ENCODE measurements at regions not wholly inside any gene's neighbourhood (a gene's known extent, or its start where the extent isn't known, plus 50 kb on each side); places are given as distances from the start of the nearest gene placed in this dataset.
A peak's percentile ranks its signal among the peaks of the same experiment; 100 is the strongest.

DNA sequence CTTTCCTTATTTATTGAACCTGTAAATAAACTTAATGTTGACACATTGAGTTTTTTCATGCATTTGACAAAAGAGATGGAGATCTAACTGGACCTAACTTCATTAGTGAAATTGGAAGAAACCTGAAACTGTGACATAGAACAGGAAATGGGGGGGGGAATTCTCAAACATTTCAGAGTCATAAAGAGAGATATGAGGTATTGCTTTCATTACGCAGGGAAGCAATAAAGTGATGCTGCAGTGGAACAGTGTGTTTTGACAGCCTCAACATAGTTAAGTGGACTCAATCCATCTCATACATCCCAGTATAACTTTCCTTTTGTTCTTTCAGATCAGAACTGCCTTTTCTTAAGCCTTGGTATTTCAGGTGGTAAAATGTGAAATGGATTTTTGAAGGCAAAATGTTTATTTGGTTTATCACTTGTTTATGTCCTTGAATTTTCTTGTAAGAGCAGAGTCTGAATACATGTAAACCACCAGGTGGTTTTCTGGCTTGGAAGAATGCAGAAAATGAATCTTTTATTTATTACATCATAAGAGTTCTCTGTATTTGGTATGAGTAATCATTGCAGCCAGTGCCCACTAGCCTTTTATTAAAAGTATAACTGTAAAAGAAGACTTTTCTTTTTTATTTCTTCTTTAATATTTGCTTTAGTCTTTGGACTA is 132.5 kb downstream of the ZNF326 start:
- DNase-seq (no peak), ATAC-seq (replicated peaks in 1 of 2) (peak in 1 of 2 donors; percentile 53)
- Mint-ChIP-seq H3K27ac (no peak overlapping the region), H3K27me3 (ENCODE audit: low read depth) (peaks cover 22% of the 10 kb centered on the region), H3K4me3 (no peak overlapping the region), H3K36me3 (ENCODE audit: insufficient read depth in 2 of 2) (no peaks in the 10 kb centered on the region), H3K4me1 (ENCODE audit: low read depth) (peaks cover 5% of the 10 kb centered on the region), H3K9me3 (no peaks in the 10 kb centered on the region)

DNA sequence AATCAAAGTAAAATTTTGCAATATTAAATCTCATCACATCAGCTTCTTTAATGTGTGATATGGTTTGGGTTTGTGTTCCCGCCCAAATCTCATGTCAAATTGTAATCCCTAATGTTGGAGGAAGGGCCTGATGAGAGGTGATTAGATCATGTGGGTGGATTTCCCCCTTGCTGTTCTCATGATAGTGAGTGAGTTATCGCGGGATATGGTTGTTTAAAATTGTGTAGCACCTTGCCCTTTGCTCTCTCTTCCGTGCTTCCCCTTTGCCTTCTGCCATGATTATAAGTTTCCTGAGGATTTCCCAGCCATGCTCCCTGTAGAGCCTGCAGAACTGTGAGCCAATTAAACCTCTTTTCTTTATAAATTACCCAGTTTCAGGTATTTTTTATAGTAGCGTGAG is 131.9 kb downstream of the ZNF326 start:
- Mint-ChIP-seq H3K36me3 (ENCODE audit: insufficient read depth in 2 of 2) (no peaks in the 10 kb centered on the region), H3K4me1 (ENCODE audit: low read depth) (peaks cover 5% of the 10 kb centered on the region), H3K4me3 (no peak overlapping the region), H3K27ac (no peak overlapping the region), H3K9me3 (no peaks in the 10 kb centered on the region), H3K27me3 (ENCODE audit: low read depth) (peaks cover 22% of the 10 kb centered on the region)
- DNase-seq = no peak
- ATAC-seq (replicated peaks in 1 of 2) = no peak

DNA sequence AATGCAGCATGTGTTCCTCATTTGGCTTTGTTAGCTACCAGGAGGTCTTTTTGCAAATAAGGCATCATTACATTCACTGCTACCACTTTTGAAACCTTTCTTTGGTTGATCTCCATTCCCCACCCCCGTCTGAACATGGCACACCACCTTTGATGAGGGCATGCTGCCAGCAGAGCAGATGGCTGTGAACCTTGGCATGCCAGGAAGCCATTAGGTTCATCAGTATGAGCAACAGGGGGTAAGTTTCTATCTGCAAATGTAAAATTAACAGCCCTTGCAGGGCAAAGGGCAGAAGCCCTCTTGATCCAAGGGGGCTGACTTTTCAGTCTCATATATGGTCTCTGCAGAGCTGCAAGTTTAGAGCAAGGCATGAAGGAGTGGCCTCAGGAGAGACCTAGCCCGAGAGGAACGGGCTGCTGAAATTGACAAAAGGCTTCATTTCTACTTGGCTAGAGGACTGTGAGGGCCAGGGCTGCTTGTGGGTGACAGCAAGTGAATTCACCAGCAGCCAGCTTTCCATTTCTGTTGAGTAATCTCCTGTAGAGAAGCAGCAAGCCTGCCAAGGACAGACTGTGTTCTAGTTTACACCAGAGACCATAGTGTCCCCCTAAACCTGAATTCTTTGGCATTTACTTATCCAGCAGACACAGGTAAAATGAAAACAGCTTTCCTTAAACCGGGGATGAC is 127.9 kb downstream of the ZNF326 start:
- Mint-ChIP-seq H3K4me3 (no peak overlapping the region), H3K27ac (no peak overlapping the region), H3K9me3 (peaks cover 0 to 2% of the 10 kb centered on the region in 2 donors), H3K27me3 (ENCODE audit: low read depth) (peaks cover 15% of the 10 kb centered on the region), H3K4me1 (ENCODE audit: low read depth) (peaks cover 5% of the 10 kb centered on the region), H3K36me3 (ENCODE audit: insufficient read depth in 2 of 2) (no peaks in the 10 kb centered on the region)
- ATAC-seq (replicated peaks in 1 of 2) (no peak), DNase-seq (no peak)

DNA sequence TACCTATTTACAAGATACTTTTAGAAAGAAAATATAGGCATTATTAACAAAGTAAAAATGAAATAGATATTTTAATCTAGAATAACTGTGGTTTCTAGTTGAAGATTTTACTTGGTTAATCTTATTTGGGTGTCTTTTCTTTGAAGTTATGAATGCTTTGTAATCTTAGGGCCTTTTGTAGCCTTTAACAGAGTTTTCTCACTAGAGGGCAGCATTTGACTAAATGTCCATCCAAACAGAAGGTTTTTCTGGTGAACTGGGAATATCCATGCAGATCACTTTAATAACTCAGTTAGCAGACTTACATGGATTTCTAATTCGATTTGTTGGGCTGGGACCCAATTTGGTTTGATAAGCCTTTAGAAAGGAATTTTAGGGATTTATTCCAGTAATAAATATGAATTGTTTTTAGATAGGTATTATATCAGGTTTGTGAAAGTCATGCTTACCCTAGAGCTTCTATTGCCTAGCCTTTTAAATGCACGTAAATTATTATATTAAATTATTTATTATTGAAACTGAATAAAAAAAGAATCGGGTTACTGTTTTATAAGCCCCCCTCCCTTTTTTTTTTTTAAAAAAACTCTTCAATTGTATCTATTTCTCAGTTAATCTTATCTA is 119.7 kb downstream of the ZNF326 start:
- H3K27ac Mint-ChIP-seq = no peak overlapping the region
- DNase-seq (no peak), ATAC-seq (replicated peaks in 1 of 2) (no peak)
- no peaks in the 10 kb centered on the region for H3K4me1 Mint-ChIP-seq (ENCODE audit: low read depth)
- no peak overlapping the region for H3K4me3 Mint-ChIP-seq
- H3K27me3 Mint-ChIP-seq (ENCODE audit: low read depth) = peaks cover 20% of the 10 kb centered on the region
- H3K36me3 Mint-ChIP-seq (ENCODE audit: insufficient read depth in 2 of 2) = no peaks in the 10 kb centered on the region
- H3K9me3 Mint-ChIP-seq = no peaks in the 10 kb centered on the region

DNA sequence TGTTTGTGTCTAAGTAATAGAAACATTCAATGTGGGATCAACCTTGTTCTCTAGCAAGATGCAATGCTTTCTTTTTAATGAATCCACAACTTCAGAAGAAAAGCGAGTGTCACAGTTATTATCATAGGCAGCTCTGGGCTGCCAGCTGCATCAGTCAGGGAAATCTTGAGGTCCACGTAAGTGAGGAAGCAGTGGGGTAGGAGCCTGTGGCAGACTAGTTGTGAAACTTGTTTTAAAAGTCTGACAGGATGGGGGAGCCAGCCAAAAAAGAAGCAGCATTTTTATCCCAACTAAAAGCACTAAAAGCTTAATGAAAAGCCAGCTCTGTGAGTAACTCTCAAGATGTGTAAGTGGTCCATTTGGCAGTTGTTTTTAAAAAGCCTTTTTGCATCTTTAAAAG is 113.1 kb downstream of the ZNF326 start:
- Mint-ChIP-seq H3K4me3 (no peak overlapping the region), H3K36me3 (ENCODE audit: insufficient read depth in 2 of 2) (no peaks in the 10 kb centered on the region), H3K4me1 (ENCODE audit: low read depth) (no peaks in the 10 kb centered on the region), H3K27ac (no peak overlapping the region), H3K9me3 (no peaks in the 10 kb centered on the region), H3K27me3 (ENCODE audit: low read depth) (peaks cover 39% of the 10 kb centered on the region)
- ATAC-seq (replicated peaks in 1 of 2) = no peak
- DNase-seq = no peak

DNA sequence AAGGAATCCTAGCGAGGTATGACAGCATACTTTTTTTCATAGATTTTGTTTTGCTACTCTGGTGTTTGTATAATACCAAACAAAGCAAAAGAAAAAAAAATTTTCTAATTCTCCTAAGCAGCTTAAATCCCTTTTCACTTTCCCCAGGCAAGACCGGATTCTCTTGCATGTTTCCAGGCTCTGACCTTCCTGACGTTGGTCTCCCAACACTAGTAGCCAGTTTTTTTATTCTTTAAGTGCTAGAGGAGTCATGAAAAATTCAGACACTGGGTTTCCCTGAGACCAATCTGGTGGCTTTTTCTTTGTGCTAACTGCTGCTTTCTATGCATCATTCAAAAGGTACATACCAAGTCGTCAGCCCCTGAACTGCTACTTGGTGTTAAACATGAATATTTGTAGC is 111.4 kb downstream of the ZNF326 start:
- ATAC-seq (replicated peaks in 1 of 2) = no peak
- Mint-ChIP-seq H3K27ac (no peak overlapping the region), H3K4me3 (no peak overlapping the region), H3K27me3 (ENCODE audit: low read depth) (peaks cover 39% of the 10 kb centered on the region), H3K36me3 (ENCODE audit: insufficient read depth in 2 of 2) (no peaks in the 10 kb centered on the region), H3K9me3 (no peaks in the 10 kb centered on the region), H3K4me1 (ENCODE audit: low read depth) (no peaks in the 10 kb centered on the region)
- no peak for DNase-seq

DNA sequence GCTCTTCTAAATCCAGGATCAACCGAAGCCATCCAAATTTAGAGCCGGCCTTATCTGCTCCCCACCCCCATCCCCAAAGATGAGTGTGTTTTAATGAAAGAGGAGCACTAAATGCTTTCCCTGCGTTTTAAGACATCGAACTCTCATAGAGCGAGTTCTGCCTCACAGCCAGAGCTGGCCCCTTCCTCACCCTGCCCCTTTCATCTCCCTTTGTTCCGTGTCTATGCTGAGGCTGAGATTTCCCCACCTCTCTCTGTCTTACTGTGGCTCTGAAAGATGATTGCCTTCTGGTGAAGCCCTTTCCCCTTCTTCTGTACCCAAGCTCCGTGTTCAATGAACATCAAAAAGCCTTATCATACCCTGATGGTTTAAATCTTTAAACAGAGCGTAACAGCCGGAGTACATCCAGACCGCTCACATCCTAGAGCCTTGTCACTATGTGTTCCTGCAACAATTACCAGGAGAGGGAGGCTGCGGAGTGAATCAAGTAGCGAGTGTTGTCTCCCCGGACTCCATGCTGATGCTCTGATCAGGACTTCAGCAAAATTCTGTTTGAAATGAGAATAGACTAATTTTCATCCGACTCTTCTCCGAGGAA is 110.1 kb downstream of the ZNF326 start:
- Mint-ChIP-seq H3K9me3 (no peaks in the 10 kb centered on the region), H3K4me1 (ENCODE audit: low read depth) (no peaks in the 10 kb centered on the region), H3K36me3 (ENCODE audit: insufficient read depth in 2 of 2) (no peaks in the 10 kb centered on the region), H3K4me3 (no peak overlapping the region), H3K27ac (no peak overlapping the region), H3K27me3 (ENCODE audit: low read depth) (peaks cover 35% of the 10 kb centered on the region)
- ATAC-seq (replicated peaks in 1 of 2) (no peak), DNase-seq (no peak)

DNA sequence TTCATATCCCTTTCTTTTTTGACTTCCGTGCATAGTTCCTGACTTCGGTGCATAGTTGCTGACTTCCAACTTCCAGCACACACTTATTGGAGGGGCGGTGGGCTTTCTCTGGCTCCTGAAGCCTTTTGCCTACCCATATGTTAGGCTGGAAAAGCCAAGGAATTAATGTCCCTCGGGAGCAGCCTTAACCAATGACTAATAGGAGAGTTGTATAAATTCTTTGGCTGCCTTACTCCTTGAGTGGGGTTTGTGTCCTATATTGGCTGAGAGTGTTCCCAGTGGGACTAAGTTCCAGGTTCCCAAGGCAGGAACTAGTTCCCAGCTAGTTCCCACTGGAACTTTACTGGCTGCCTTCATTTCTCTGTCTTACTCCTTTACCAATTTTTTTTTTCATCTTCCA is 105.7 kb downstream of the ZNF326 start:
- Mint-ChIP-seq H3K9me3 (no peaks in the 10 kb centered on the region), H3K4me3 (no peak overlapping the region), H3K4me1 (ENCODE audit: low read depth) (no peaks in the 10 kb centered on the region), H3K36me3 (ENCODE audit: insufficient read depth in 2 of 2) (no peaks in the 10 kb centered on the region), H3K27me3 (ENCODE audit: low read depth) (peaks cover 12% of the 10 kb centered on the region), H3K27ac (no peak overlapping the region)
- DNase-seq (no peak), ATAC-seq (replicated peaks in 1 of 2) (no peak)

DNA sequence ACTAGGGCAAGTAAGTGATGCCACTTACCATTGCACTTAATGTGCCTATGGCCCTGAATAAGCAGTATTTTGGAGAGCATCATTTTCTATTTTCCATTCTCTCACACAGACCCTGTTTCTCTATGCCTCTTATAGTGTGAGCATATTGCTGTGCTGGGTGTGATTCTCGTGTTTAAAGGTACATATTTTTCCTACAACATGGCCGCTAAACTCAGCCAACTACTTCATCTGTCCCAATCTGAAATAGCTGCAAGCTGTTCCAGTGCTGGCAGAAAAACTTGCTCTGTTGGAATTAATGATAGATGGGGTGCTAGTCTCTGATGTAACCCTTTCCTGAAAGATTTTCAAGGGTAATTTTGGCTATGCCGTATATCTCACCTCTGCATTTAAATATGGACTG is 97.5 kb downstream of the ZNF326 start:
- Mint-ChIP-seq H3K27me3 (ENCODE audit: low read depth) (peaks cover 18% of the 10 kb centered on the region), H3K36me3 (ENCODE audit: insufficient read depth in 2 of 2) (no peaks in the 10 kb centered on the region), H3K27ac (no peak overlapping the region), H3K9me3 (no peaks in the 10 kb centered on the region), H3K4me1 (ENCODE audit: low read depth) (no peaks in the 10 kb centered on the region), H3K4me3 (no peak overlapping the region)
- DNase-seq (no peak), ATAC-seq (replicated peaks in 1 of 2) (no peak)

All from activated T-cell treated with anti-CD3 and anti-CD28 coated beads, Interleukin-2, amount 50 U/mL, for 72 hours (primary cell).